SK-N-MC (cell line): ENCODE measurements at regions not wholly inside any gene's neighbourhood (a gene's known extent, or its start where the extent isn't known, plus 50 kb on each side); places are given as distances from the start of the nearest gene placed in this dataset.

Source experiments
- EZH2 ChIP-seq: fragments of 200-600 bp; sonication (generic); IDR thresholded peaks from one replicate; pipeline ENCODE4 v1.6.1; 2017; ENCODE audit warnings: antibody characterized with exemption
- POLR2AphosphoS5 ChIP-seq: IDR thresholded peaks from 2 replicates; pipeline ENCODE4 v1.6.1; 2012; ENCODE audit warnings: mild to moderate bottlenecking, low read depth, low read length, borderline replicate concordance

DNA sequence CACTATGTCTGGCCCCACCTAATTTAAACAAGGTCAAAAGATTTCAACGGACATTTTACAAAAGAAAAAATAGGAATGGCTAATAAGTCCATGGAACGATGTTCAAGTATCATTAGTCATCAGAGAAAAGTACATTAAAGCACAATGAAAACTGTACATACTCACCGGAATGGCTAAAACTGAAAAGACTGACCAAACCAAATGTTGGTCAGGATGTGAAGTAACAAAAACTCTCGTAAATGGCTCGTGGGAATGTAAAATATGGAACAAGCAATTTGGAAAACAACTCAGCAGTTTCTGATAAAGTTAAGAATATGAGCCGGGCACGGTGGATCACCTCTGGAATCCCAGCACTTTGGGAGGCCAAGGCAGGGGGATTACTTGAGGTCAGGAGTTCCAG lies 65.7 kb upstream of the PARD3 start:
- no peak for TF ChIP-seq POLR2AphosphoS5
- no peak for TF ChIP-seq EZH2
